MM.1S (cell line): ENCODE measurements at regions not wholly inside any gene's neighbourhood (a gene's known extent, or its start where the extent isn't known, plus 50 kb on each side); places are given as distances from the start of the nearest gene placed in this dataset.
"Not testable (repeated sequence)": the region's sequence is repeated elsewhere in the genome, so short reads cannot be mapped to it uniquely, and the experiment has no call there.

Experiments used
- DNase-seq: peaks from one replicate; pipeline ENCODE4 v3.0.0-alpha.2; 2015
- H2AFZ ChIP-seq: fragments of 300-600 bp; sonication (generic); 2 replicates; pipeline ENCODE4 v1.6.0; 2016; ENCODE audit warnings: antibody characterized with exemption, low read length
- H3F3A ChIP-seq: fragments of 300-600 bp; sonication (generic); 2 replicates; pipeline ENCODE4 v1.6.1; 2016; ENCODE audit warnings: mild to moderate bottlenecking, antibody characterized with exemption, low read length, moderate library complexity, mixed read lengths; ENCODE audit not compliant: insufficient read depth
- H3K27ac ChIP-seq: fragments of 300-600 bp; sonication (generic); 2 replicates; pipeline ENCODE4 v1.5.1; 2016; ENCODE audit warnings: mild to moderate bottlenecking, low read length
- H3K27me3 ChIP-seq: fragments of 300-600 bp; sonication (generic); replicated peaks from 2 replicates; pipeline ENCODE4 v1.6.0; 2016; ENCODE audit warnings: low read length; ENCODE audit not compliant: insufficient read depth
- H3K36me3 ChIP-seq: fragments of 300-600 bp; sonication (generic); replicated peaks from 2 replicates; pipeline ENCODE4 v1.6.1; 2016; ENCODE audit warnings: mild to moderate bottlenecking, low read length, mixed read lengths; ENCODE audit not compliant: insufficient read depth
- H3K4me1 ChIP-seq: fragments of 300-600 bp; sonication (generic); 2 replicates; pipeline ENCODE4 v1.6.1; 2016; ENCODE audit warnings: low read length, mixed read lengths
- H3K4me2 ChIP-seq: fragments of 300-600 bp; sonication (generic); 2 replicates; pipeline ENCODE4 v1.6.0; 2016; ENCODE audit warnings: low read depth, low read length
- H3K4me3 ChIP-seq: fragments of 300-600 bp; sonication (generic); 2 replicates; pipeline ENCODE4 v1.5.1; 2016; ENCODE audit warnings: low read length, mixed read lengths
- H3K79me2 ChIP-seq: fragments of 300-600 bp; sonication (generic); 2 replicates; pipeline ENCODE4 v1.6.1; 2016; ENCODE audit warnings: mixed run types, low read length, mixed read lengths
- H3K9ac ChIP-seq: fragments of 300-600 bp; sonication (generic); 2 replicates; pipeline ENCODE4 v1.6.1; 2016; ENCODE audit warnings: low read length, mixed read lengths
- H3K9me2 ChIP-seq: fragments of 300-600 bp; sonication (generic); replicated peaks from 2 replicates; pipeline ENCODE4 v1.6.1; 2016; ENCODE audit warnings: mild to moderate bottlenecking, low read length, mixed read lengths; ENCODE audit not compliant: insufficient read depth
- H3K9me3 ChIP-seq: fragments of 300-600 bp; sonication (generic); replicated peaks from 2 replicates; pipeline ENCODE4 v1.6.1; 2016; ENCODE audit warnings: mild to moderate bottlenecking, low read length, mixed read lengths; ENCODE audit not compliant: insufficient read depth
- H4K20me1 ChIP-seq: fragments of 300-600 bp; sonication (generic); 2 replicates; pipeline ENCODE4 v1.6.1; 2016; ENCODE audit warnings: mild to moderate bottlenecking, low read length, moderate library complexity, mixed read lengths; ENCODE audit not compliant: insufficient read depth
- CTCF ChIP-seq: fragments of 300-600 bp; sonication (generic); IDR thresholded peaks from 2 replicates; pipeline ENCODE4 v1.5.1; 2016; ENCODE audit warnings: antibody characterized with exemption, low read length, mixed read lengths
- EZH2 ChIP-seq: fragments of 300-600 bp; sonication (generic); optimal IDR thresholded peaks from 2 replicates; pipeline ENCODE3; 2017; ENCODE audit warnings: low read depth, mild to moderate bottlenecking, antibody characterized with exemption, low read length, mixed read lengths
- EZH2phosphoT487 ChIP-seq: fragments of 300-600 bp; sonication (generic); IDR thresholded peaks from 2 replicates; pipeline ENCODE4 v1.6.1; 2018; ENCODE audit warnings: antibody characterized with exemption, low read length

GRCh38 chr2:134041877-134042276 is 212.0 kb upstream of the MGAT5 start:
- Histone ChIP-seq H3K4me3 (no peak overlapping the region), H3K9ac (no peak overlapping the region), H3F3A (peaks cover 17% of the 10 kb centered on the region), H3K4me1 (peaks cover 25% of the 10 kb centered on the region), H3K36me3 (no peaks in the 10 kb centered on the region), H3K79me2 (no peaks in the 10 kb centered on the region), H3K9me3 (no peaks in the 10 kb centered on the region), H4K20me1 (no peaks in the 10 kb centered on the region), H3K4me2 (no peak overlapping the region), H2AFZ (no peak overlapping the region), H3K9me2 (no peaks in the 10 kb centered on the region), H3K27ac (no peak overlapping the region), H3K27me3 (no peaks in the 10 kb centered on the region)
- no peak for DNase-seq
- TF ChIP-seq CTCF (no peak), EZH2 (no peak), EZH2phosphoT487 (no peak)

GRCh38 chr2:134043028-134043427 is 210.8 kb upstream of the MGAT5 start:
- not testable (repeated sequence) for DNase-seq, H3K9me3 ChIP-seq, H3K36me3 ChIP-seq, H3K9ac ChIP-seq, H3K4me2 ChIP-seq, H3K27ac ChIP-seq, H3K27me3 ChIP-seq, H2AFZ ChIP-seq, H3K9me2 ChIP-seq, H4K20me1 ChIP-seq, H3K4me3 ChIP-seq, H3K79me2 ChIP-seq
- H3F3A ChIP-seq: peaks cover 17% of the 10 kb centered on the region
- peaks cover 25% of the 10 kb centered on the region for H3K4me1 ChIP-seq

GRCh38 chr2:134052173-134052572 is 201.7 kb upstream of the MGAT5 start:
- H3K9me3 ChIP-seq: no peaks in the 10 kb centered on the region
- H3F3A ChIP-seq: no peaks in the 10 kb centered on the region
- DNase-seq: no peak
- H3K79me2 ChIP-seq: no peaks in the 10 kb centered on the region
- H3K27ac ChIP-seq: no peak overlapping the region
- no peaks in the 10 kb centered on the region for H3K4me1 ChIP-seq
- no peaks in the 10 kb centered on the region for H4K20me1 ChIP-seq
- H3K9ac ChIP-seq: no peak overlapping the region
- TF ChIP-seq EZH2: no peak
- TF ChIP-seq EZH2phosphoT487: no peak
- no peak for TF ChIP-seq CTCF
- H3K4me3 ChIP-seq: no peak overlapping the region
- H3K9me2 ChIP-seq: no peaks in the 10 kb centered on the region
- no peaks in the 10 kb centered on the region for H3K27me3 ChIP-seq
- H3K4me2 ChIP-seq: no peak overlapping the region
- no peak overlapping the region for H2AFZ ChIP-seq
- H3K36me3 ChIP-seq: no peaks in the 10 kb centered on the region

- H3K9me2 ChIP-seq: no peaks in the 10 kb centered on the region
- no peak overlapping the region for H3K4me2 ChIP-seq
- no peak overlapping the region for H3K4me3 ChIP-seq
- no peak for TF ChIP-seq EZH2phosphoT487
- TF ChIP-seq CTCF: no peak
- no peak for TF ChIP-seq EZH2
- H3K79me2 ChIP-seq: no peaks in the 10 kb centered on the region
- H4K20me1 ChIP-seq: no peaks in the 10 kb centered on the region
- no peak overlapping the region for H3K27ac ChIP-seq
- no peaks in the 10 kb centered on the region for H3K4me1 ChIP-seq
- H3K27me3 ChIP-seq: no peaks in the 10 kb centered on the region
- no peak overlapping the region for H3K9ac ChIP-seq
- no peaks in the 10 kb centered on the region for H3K36me3 ChIP-seq
- H3F3A ChIP-seq: no peaks in the 10 kb centered on the region
- H3K9me3 ChIP-seq: no peaks in the 10 kb centered on the region
- DNase-seq: no peak
- no peak overlapping the region for H2AFZ ChIP-seq
These were observed 197.7 kb upstream of the MGAT5 start for GRCh38 chr2:134056173-134056572.

GRCh38 chr2:134061066-134061465 is 192.8 kb upstream of the MGAT5 start:
- H3K9me2 ChIP-seq, H3K27ac ChIP-seq, H3K4me3 ChIP-seq, H3K9me3 ChIP-seq, DNase-seq, H3K4me2 ChIP-seq, H4K20me1 ChIP-seq, H3K36me3 ChIP-seq, H3K4me1 ChIP-seq, H3K27me3 ChIP-seq, H3K79me2 ChIP-seq, H2AFZ ChIP-seq, H3F3A ChIP-seq, H3K9ac ChIP-seq: not testable (repeated sequence)

- not testable (repeated sequence) for H3K9ac ChIP-seq, H3K4me2 ChIP-seq, H3K27ac ChIP-seq, H3K27me3 ChIP-seq, H3K36me3 ChIP-seq, H2AFZ ChIP-seq, H3K9me3 ChIP-seq, H3K4me3 ChIP-seq, H3F3A ChIP-seq, H3K79me2 ChIP-seq, H4K20me1 ChIP-seq, H3K4me1 ChIP-seq, DNase-seq, H3K9me2 ChIP-seq
These were observed 191.6 kb upstream of the MGAT5 start for GRCh38 chr2:134062235-134062634.
